ENCODE measurements at regions not wholly inside any gene's neighbourhood (a gene's known extent, or its start where the extent isn't known, plus 50 kb on each side); places are given as distances from the start of the nearest gene placed in this dataset.

- DNase-seq: no peak
These were observed 120.2 kb upstream of the GK2 start for GRCh38 chr4:79528241-79528706.

DNA sequence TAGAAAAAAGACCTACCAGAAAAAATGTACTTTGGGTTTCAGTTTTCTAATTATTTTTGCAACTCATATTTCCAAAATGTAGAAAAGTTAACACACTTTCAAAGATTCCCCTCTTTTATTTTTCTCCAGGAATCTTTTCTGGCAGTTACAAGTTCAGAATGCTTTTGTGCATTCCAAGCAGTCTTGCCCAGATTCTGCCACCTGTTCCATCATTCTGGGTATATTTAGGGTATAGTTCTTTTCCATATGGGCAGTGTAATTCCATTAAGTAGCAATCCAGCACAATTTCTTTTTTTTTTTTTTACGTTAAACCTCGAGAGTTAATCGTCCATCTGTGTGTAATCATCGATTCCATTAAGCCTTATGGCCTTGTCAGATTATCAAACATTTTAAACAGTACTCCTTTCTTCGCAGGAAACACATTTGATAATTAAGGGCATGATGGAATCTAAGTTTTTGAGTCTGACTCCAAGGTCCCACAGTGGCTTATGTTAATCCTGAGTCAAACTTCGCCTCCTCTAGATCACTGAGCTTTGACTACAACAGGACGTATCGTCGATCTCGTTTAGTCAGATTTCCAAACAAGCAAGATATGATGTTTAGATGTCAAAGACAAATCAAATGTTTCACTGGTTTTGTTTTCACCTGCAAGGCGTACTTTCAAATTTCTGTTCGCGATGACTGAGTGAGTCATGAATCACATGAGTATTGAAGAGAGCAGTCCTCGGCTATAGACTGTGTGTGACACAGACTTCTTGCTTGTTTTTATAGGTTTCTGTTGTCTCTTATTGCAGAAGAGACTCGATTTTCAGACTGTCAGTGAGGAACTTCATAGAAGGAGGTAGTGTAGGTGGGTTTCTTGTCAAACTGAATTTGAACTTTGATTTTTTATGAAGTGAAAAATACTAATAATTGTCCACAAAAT, 118.9 kb upstream of the GK2 start:
- DNase-seq: no peak

- DNase-seq: no peak
These were observed 108.1 kb upstream of the GK2 start for GRCh38 chr4:79516114-79516513.

DNA sequence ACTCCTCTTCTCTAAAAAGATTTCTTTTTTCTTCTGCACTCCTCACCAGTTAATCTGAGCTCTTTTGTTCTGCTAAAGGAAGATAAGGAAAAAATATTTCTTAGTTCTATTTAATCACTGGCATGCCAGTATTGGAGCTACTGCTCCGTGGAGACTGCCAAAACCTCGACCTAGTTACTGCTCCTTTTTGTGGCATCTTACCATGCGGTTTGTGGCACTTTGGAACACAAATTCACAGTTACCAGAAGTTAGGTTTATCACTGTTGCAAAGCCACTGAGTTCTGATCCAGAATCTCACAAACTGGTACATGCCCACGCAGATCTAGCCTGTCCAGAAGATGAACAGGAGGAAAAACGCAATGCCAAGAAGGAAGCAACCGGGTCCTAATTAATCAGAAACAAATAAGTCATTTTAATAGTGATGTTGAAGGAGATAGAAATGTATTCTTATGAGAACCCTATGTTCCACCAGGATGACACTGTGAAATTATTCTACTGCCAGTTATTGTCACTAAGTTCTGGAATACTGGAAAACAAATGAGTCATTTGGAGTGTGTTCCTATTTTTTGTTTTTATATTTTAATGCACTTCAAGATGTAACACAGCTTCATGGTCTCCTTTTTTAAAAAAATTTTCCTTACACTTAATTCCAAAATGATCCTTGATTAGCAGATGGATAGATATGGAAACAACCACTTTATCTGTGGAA, 106.7 kb upstream of the GK2 start:
- DNase-seq: no peak

DNA sequence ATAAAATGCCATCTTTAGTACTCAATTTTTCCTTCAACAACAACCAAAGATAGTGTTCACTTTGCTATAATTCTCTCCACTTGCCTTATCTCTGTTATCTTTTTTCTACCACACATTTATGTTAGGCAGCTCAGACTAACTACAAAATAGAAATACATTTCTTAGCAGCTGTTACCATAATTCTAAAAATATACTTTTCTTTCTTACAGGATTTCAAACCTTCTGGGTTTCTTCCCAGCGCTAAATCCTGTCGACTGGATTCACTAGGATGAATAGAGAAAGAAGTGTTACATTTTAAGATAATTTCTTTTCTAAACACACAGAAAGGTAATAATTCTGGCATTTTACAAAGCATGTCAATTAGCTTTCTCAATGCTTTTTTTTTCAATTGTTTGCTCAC, 105.5 kb upstream of the GK2 start:
- DNase-seq: no peak

GRCh38 chr4:79512363-79512762, 104.3 kb upstream of the GK2 start:
- DNase-seq: no peak

DNA sequence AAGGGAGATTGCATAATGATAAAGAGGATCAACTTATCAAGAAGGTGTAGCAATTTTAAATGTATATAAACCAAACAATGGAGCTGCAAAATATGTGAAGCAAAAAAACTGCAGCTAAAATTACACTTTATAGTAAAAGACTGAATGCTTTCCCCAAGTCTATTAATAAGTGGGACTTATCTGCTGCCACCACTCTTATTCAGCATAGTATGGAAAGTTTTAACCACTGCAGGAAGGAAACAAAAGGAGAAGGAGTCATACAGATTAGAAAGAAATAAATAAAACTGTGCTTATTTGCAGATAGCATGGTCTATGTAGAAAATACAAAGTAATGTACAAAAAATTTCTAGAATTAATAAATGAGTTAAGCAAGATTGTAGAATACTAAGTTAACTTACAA, 94.1 kb upstream of the GK2 start:
- no peak for DNase-seq

DNA sequence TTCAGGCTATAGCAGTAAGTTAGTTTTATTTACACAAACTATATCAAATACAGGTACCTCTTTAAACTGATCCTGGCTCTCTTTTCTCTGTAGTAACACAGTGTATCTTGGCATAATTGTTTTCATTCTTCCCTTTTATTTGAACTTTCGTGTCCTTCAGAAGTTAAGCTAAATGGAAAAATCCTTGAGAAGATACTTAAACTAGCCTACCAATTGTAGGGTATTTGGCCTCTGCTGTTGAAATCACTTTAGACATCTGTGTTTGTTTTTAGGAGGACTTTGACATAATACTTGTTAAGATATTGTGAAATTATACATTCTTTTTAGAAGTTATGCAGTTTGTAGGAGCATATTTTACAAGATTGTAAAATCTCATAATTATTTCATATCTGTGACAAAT, 90.3 kb upstream of the GK2 start:
- no peak for DNase-seq

GRCh38 chr4:79497001-79497400, 89.0 kb upstream of the GK2 start:
- no peak for DNase-seq

DNA sequence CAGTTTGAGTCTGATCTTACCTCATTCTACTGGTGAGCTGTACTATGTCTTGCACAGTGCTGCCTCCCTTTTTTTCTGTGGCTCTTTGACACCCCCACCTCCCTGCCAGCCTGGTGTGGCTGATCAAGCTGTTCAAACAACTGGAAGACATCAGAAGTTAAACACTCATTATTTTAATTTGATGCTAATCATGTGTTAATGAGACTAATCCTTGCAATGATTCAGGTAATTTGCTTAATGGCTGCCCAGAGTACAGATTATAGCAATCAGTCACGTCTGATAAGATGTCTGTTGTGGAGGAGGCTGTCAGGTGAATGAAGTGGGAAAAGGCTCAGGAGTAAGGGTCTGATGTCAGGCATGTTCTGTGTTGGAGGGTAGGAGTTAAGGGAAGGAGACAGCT, 87.4 kb upstream of the GK2 start:
- peak; percentile 9 for DNase-seq

DNA sequence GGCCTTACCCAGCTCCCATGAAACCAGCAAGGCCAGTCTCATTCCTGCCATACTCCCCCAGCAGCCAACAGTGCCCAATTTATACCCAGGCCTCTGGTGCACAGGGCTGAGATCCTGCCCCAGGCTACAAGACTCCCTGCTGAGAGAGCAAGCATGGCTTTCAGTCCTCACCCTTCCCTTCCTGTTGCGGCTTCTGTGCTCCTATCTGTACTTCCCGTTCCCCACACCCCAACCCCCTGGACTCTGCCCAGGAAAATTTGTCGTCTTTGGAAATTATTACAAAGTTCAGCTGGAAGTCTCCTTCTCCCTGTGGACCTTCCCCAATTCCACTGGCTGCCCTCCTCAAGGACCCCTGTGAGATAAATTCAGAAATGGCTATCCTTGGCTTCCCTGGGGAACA, 84.1 kb upstream of the GK2 start:
- no peak for DNase-seq

GRCh38 chr4:79489506-79489905, 81.5 kb upstream of the GK2 start:
- no peak for DNase-seq

- DNase-seq: no peak
These were observed 68.2 kb upstream of the GK2 start for GRCh38 chr4:79476196-79476595.

DNA sequence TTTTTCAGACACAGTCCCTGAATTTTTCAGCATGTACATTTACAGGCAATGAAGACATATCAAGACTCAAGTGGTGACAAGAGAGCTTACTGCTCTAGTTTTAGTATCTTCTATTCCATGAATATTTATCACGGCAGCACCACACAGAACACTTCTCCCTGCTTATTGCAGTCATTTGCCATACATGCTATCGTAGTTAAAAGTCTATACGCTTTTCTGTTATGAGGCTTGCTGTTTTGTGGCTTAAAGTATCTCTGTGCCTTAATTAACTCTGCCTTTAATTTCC, 65.4 kb upstream of the GK2 start:
- DNase-seq: no peak

DNA sequence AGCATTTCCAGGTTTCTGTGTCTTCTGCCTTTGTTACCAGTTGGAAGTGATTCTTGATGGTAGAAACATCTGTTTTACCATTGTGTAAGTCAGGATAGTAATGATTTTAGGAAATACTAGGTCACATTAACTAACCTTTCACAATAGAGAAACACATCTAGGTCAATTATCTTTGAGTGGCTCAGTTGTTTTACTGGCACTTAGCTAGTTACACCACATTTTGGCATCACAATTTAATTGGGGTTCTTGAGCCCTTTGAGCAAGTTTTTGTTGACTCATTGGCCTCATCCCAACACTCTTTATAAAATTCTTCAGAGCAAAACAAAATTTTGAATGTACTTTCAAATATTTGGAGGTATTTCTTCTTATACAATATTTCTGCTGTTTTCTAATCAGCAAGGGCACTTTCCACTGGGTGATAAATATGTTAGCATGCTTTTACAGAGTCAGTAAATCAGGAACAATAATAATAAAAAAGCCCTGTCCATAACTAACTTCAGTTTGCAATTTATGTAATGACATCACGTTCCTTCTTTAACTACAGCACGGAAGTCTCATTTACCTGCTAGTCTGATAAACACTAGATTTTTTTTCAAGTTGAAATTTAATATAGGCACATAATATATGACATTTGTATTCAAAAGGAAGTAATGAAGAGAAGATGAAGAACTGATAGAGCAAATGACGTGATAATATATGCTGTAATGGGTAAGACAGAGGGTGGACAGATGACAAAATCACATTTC, 64.8 kb upstream of the GK2 start:
- DNase-seq: peak; percentile 71

DNA sequence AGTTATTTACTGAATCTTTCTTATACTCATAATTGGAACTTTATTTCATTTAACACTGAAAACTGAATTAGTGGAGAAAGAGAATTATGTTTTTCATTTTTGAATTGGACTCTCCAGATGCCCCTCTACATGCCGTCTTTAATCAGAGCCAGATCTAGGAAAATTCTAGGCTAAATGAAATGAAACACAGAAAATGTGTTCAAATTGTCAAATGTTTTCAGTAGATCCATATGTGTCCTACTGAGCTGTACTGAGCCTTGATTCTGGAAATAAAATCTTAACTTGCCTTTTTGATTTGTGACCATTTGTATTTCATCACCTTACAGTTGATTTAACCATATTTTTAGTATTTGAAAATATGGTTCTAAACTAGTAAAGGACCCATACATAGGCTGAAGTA, 64.0 kb upstream of the GK2 start:
- no peak for DNase-seq

DNA sequence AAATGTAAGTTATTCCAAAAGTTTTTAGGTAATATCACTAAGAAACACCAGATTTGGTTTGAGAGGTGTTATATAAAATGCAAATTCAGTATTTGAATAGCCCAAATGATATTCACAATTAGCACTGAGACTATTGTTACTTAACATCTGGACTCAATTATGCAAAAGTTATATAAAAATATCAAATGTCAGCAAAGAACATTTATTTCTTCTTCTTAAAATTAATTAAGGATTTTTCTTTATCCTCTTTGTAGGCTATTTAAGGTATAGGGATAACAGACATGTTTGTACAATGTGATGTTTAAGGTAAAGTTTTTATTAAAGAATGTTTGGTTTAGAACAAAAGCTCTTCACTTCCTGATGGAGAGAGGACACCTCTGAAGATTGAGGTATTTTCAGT, 63.3 kb upstream of the GK2 start:
- DNase-seq: no peak

GRCh38 chr4:79467246-79467932, 59.4 kb upstream of the GK2 start:
- DNase-seq: no peak

DNA sequence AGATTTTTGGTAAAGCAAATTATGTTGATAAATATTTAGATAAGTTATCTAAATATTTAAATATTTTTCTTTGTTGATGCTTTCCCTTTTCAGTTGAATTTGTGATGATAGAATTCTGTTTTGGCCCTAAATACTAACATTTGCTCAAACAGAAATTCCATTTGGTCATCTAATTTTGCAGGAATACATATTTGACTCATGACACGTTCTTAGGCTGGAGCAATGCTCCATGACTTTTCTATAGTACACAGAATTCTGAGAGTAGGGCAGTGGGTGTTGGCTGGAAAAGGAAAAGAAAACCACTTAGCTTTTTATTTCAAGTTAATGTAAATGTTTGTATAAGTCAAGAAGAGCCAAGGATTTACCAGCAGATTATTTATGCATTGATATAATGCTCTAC, 58.6 kb upstream of the GK2 start:
- DNase-seq: no peak
